SK-N-SH (cell line): ENCODE measurements at regions not wholly inside any gene's neighbourhood (a gene's known extent, or its start where the extent isn't known, plus 50 kb on each side); places are given as distances from the start of the nearest gene placed in this dataset.

Source experiments
- CHD2 ChIP-seq: fragments of 150-350 bp; IDR thresholded peaks from 2 replicates; pipeline ENCODE4 v1.6.1; 2018; ENCODE audit warnings: low read length; ENCODE audit not compliant: partially characterized antibody
- EZH2phosphoT487 ChIP-seq: fragments of 200-600 bp; sonication (generic); IDR thresholded peaks from 2 replicates; pipeline ENCODE4 v1.6.1; 2017; ENCODE audit warnings: low read depth, mixed run types, mild to moderate bottlenecking, antibody characterized with exemption, moderate library complexity, borderline replicate concordance
- JUND ChIP-seq: IDR thresholded peaks from 2 replicates; pipeline ENCODE4 v1.4.0; 2012
- POLR2AphosphoS5 ChIP-seq: IDR thresholded peaks from 2 replicates; pipeline ENCODE4 v1.6.1; 2012; ENCODE audit warnings: low read depth, low read length
- RAD21 ChIP-seq: IDR thresholded peaks from 2 replicates; pipeline ENCODE4 v1.6.1; 2012; ENCODE audit warnings: mild to moderate bottlenecking, low read length
- SMC3 ChIP-seq: IDR thresholded peaks from 2 replicates; pipeline ENCODE4 v1.6.1; 2012; ENCODE audit warnings: low read depth, low read length, improper control_type of control experiment
- TAF1 ChIP-seq: IDR thresholded peaks from 2 replicates; pipeline ENCODE4 v1.6.1; 2012; ENCODE audit warnings: low read depth, mild to moderate bottlenecking, low read length, moderate library complexity, borderline replicate concordance
- TF ChIP-seq, protein P1 (sequence below): fragments of 200-600 bp; sonication (generic); IDR thresholded peaks from 2 replicates; pipeline ENCODE4 v1.6.1; 2017; ENCODE audit warnings: antibody characterized with exemption, mild to moderate bottlenecking, moderate library complexity

DNA sequence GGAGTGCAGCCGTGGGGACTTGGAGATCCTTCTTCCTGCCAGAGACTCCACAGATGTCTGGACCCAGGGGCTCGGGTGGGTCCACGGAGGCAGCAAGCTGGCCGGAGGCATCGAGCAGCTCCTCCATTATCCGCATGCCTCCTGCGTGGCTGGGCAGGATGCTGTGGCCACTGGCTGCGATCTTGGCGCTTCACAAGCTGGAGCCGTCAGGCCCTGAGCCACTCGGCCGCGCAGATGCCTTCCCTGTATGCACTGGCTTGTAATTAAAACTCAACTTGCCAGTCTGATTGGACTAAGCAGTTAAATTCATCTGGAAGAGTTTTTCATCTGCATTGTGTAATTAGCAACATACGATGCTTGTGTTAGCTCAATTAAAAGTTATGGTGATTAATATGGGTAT is 151.5 kb downstream of the AACS start:
- TF ChIP-seq EZH2phosphoT487, result no peak
- TF ChIP-seq, protein P1, sequence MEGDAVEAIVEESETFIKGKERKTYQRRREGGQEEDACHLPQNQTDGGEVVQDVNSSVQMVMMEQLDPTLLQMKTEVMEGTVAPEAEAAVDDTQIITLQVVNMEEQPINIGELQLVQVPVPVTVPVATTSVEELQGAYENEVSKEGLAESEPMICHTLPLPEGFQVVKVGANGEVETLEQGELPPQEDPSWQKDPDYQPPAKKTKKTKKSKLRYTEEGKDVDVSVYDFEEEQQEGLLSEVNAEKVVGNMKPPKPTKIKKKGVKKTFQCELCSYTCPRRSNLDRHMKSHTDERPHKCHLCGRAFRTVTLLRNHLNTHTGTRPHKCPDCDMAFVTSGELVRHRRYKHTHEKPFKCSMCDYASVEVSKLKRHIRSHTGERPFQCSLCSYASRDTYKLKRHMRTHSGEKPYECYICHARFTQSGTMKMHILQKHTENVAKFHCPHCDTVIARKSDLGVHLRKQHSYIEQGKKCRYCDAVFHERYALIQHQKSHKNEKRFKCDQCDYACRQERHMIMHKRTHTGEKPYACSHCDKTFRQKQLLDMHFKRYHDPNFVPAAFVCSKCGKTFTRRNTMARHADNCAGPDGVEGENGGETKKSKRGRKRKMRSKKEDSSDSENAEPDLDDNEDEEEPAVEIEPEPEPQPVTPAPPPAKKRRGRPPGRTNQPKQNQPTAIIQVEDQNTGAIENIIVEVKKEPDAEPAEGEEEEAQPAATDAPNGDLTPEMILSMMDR, result no peak
- no peak for TF ChIP-seq SMC3
- TF ChIP-seq JUND, result no peak
- TF ChIP-seq TAF1, result no peak
- TF ChIP-seq POLR2AphosphoS5, result no peak
- no peak for TF ChIP-seq RAD21
- TF ChIP-seq CHD2, result no peak
